ENCODE measurements at regions not wholly inside any gene's neighbourhood (a gene's known extent, or its start where the extent isn't known, plus 50 kb on each side); places are given as distances from the start of the nearest gene placed in this dataset.
A peak's percentile ranks its signal among the peaks of the same experiment; 100 is the strongest.

DNA sequence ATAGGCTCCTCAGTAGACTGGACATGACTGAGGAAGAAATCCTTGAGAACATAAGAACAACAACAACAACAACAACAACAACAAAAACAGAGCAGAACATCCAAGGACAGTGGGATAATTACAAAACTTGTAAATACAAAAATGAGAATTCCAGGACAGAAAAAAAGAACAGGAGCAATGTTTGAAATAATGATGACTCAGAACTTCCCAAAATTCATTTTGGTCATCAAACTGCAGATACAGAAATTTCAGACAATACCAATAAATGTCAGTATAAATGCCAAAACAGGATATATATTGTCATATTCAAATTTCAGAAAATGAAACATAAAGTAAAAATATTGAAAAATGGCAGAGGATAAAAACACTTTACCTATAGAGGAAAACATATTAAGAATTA, 259.0 kb downstream of the TRIM36 start:
- DNase-seq = no peak
- no peaks in the 10 kb centered on the region for H3K36me3 ChIP-seq (replicated peaks in 1 of 2)
- H3K27me3 ChIP-seq = no peaks in the 10 kb centered on the region
- TF ChIP-seq, protein P1, sequence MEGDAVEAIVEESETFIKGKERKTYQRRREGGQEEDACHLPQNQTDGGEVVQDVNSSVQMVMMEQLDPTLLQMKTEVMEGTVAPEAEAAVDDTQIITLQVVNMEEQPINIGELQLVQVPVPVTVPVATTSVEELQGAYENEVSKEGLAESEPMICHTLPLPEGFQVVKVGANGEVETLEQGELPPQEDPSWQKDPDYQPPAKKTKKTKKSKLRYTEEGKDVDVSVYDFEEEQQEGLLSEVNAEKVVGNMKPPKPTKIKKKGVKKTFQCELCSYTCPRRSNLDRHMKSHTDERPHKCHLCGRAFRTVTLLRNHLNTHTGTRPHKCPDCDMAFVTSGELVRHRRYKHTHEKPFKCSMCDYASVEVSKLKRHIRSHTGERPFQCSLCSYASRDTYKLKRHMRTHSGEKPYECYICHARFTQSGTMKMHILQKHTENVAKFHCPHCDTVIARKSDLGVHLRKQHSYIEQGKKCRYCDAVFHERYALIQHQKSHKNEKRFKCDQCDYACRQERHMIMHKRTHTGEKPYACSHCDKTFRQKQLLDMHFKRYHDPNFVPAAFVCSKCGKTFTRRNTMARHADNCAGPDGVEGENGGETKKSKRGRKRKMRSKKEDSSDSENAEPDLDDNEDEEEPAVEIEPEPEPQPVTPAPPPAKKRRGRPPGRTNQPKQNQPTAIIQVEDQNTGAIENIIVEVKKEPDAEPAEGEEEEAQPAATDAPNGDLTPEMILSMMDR (IDR thresholded peaks at IDR 0.05) = no peak
- no peak for TF ChIP-seq POLR2A (IDR thresholded peaks at IDR 0.05)
- H3K4me1 ChIP-seq (replicated peaks in 1 of 2) = no peaks in the 10 kb centered on the region
- H3K27ac ChIP-seq = no peak overlapping the region
- intact Hi-C loops (cut with DNase I) = no loop called here
- H3K4me3 ChIP-seq = no peak overlapping the region
- no peaks in the 10 kb centered on the region for H3K9me3 ChIP-seq (replicated peaks in 1 of 3)

DNA sequence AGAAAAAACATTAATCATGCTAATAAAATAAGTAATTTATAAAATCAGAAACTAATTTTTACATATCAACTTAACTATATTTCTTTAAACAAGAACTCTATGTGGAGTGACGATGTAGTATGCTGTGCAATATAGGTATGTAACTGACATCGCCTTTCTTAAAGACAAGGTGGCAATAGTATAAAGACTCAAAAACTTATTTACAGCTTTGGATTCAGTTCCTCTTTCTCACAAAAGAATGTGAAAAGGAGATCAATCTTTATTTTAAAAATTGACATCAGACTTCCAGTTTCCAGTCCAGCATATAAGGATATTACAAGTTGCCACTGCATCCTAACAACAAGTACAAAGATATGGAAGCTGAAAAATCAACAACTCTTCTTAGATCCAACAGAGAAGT, 260.3 kb downstream of the TRIM36 start:
- H3K4me1 ChIP-seq (replicated peaks in 1 of 2) = no peaks in the 10 kb centered on the region
- WGBS, 4 donors = 92 to 96% (median 93%) methylated on average over 2 of the region's 2 CpGs
- no peaks in the 10 kb centered on the region for H3K9me3 ChIP-seq (replicated peaks in 1 of 3)
- intact Hi-C loops (cut with DNase I) = no loop called here
- H3K27ac ChIP-seq = no peak overlapping the region
- TF ChIP-seq, protein P1 (IDR thresholded peaks at IDR 0.05) = no peak
- TF ChIP-seq POLR2A (IDR thresholded peaks at IDR 0.05) = no peak
- no peak for DNase-seq
- no peaks in the 10 kb centered on the region for H3K36me3 ChIP-seq (replicated peaks in 1 of 2)
- H3K4me3 ChIP-seq = no peak overlapping the region
- H3K27me3 ChIP-seq = no peaks in the 10 kb centered on the region

DNA sequence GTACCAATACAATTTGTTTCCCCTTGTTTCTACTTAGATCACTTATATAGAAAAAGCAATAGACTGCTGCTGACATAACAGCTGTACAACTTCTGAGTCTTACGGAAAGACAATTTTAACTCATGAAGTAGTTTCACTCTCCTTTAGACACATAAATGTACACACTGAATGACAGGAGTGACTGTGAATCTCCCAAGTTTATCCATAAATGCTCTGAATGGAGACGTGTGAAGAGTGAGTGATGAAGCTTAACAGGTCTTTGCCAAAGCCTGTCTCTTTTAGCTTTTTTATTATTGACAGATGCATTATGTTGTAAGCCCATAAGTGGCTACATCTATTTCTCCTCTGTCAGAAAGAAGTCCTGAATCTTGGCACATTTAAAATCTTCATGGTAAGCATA, 265.9 kb downstream of the TRIM36 start:
- H3K9me3 ChIP-seq (replicated peaks in 1 of 3) = no peaks in the 10 kb centered on the region
- DNase-seq = no peak
- H3K4me1 ChIP-seq (replicated peaks in 1 of 2) = no peaks in the 10 kb centered on the region
- 75 to 80% (median 77%) methylated on average over 2 of the region's 2 CpGs for WGBS, 4 donors
- intact Hi-C loops (cut with DNase I) = no loop called here
- H3K4me3 ChIP-seq = no peak overlapping the region
- no peaks in the 10 kb centered on the region for H3K36me3 ChIP-seq (replicated peaks in 1 of 2)
- H3K27ac ChIP-seq = no peak overlapping the region
- TF ChIP-seq, protein P1 (IDR thresholded peaks at IDR 0.05) = no peak
- TF ChIP-seq POLR2A (IDR thresholded peaks at IDR 0.05) = no peak
- no peaks in the 10 kb centered on the region for H3K27me3 ChIP-seq

DNA sequence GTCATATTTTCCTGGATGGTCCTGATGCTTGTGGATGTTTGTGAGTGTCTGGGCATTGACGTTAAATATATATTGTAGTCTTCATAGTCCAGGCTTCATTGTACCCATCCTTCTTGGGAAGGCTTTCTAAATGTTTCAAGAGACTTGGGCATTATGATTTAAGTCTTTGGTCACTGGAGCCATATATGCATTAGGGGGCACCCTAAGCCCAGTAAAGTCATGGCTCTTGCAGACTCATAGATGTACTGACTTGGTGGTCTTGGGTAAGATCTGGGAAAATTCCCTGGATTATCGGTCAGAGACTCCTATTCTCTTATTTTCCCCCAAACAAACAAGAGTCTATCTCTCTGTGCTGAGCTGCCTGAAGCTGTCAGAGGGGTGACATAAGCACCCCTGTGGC, 271.1 kb downstream of the TRIM36 start:
- H3K27ac ChIP-seq = no peak overlapping the region
- WGBS, 4 donors = 69 to 91% (median 76%) methylated on average over 2 of the region's 2 CpGs
- no peaks in the 10 kb centered on the region for H3K27me3 ChIP-seq
- H3K4me3 ChIP-seq = no peak overlapping the region
- H3K9me3 ChIP-seq (replicated peaks in 1 of 3) = no peaks in the 10 kb centered on the region
- no peak for DNase-seq
- no peaks in the 10 kb centered on the region for H3K4me1 ChIP-seq (replicated peaks in 1 of 2)
- intact Hi-C loops (cut with DNase I) = no loop called here
- H3K36me3 ChIP-seq (replicated peaks in 1 of 2) = no peaks in the 10 kb centered on the region
- TF ChIP-seq, protein P1 (IDR thresholded peaks at IDR 0.05) = peak in 3 of 6 experiments; percentile 18 to 29 (median 25)
- no peak for TF ChIP-seq POLR2A (IDR thresholded peaks at IDR 0.05)
